AG04450 (cell line): ENCODE measurements at regions not wholly inside any gene's neighbourhood (a gene's known extent, or its start where the extent isn't known, plus 50 kb on each side); places are given as distances from the start of the nearest gene placed in this dataset.

Source experiments
- CTCF ChIA-PET: fragments of 300-600, 350-600 bp; formaldehyde crosslinking; extraction: SDS; loops from one replicate; lab custom pipeline; 2022; ENCODE audit warnings: antibody characterized with exemption, inconsistent platforms; lab: Charles Lee
- POLR2A ChIA-PET: fragments of 350-600 bp; formaldehyde crosslinking; extraction: SDS; loops from one replicate; lab custom pipeline; 2021; ENCODE audit warnings: antibody characterized with exemption, inconsistent platforms; lab: Yijun Ruan, JAX
- DNase-seq: peaks from one replicate; pipeline ENCODE4 v3.0.0-alpha.2; 2011; ENCODE audit warnings: low read depth, low spot score
- H3K27ac ChIP-seq: one replicate; pipeline ENCODE4 v1.5.1; 2012; ENCODE audit warnings: low read depth, low read length, control low read depth
- H3K27me3 ChIP-seq: one replicate; pipeline ENCODE4 v1.6.0; 2012; ENCODE audit warnings: low read length; ENCODE audit not compliant: control insufficient read depth, insufficient read depth
- H3K4me3 ChIP-seq: 2 replicates; pipeline ENCODE4 v1.5.1; 2011; ENCODE audit warnings: mild to moderate bottlenecking, low read depth, low read length, control low read depth
- H3K9me3 ChIP-seq: 2 replicates; pipeline ENCODE4 v1.5.1; 2012; ENCODE audit warnings: low read length; ENCODE audit not compliant: control insufficient read depth, insufficient read depth
- TF ChIP-seq, protein P1 (sequence below): IDR thresholded peaks from 2 replicates; pipeline ENCODE4 v1.5.1; 2011; ENCODE audit warnings: low read depth, low read length, control low read depth, inconsistent platforms

DNA sequence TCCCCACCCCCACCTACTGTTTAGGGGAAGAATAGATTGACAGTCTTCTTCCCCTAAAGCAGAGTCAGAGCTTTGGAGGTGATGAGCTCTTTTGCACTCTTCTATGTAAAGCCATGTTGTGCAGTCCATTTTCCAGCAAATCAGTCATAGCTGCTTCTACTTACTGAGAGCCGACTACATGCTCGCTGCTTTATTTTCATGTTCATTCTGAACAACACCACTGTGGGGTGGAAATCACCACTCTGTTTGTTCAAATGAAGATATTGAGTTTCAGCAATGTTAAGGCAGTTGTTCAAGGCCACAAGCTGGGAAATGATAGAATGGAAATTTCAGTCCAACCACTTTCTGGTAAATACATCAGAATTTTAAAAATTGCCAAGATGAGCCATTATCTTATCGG is 88.3 kb downstream of the INSIG2 start:
- H3K4me3 ChIP-seq = no peak overlapping the region
- DNase-seq = no peak
- ChIA-PET POLR2A (no interaction called here), CTCF (interaction anchor here (1.0 kb wide), 1 partner anchor 45 kb away, joined by 3 read pairs; no protein-coding TSS in a partner anchor)
- H3K9me3 ChIP-seq = no peaks in the 10 kb centered on the region
- TF ChIP-seq, protein P1, sequence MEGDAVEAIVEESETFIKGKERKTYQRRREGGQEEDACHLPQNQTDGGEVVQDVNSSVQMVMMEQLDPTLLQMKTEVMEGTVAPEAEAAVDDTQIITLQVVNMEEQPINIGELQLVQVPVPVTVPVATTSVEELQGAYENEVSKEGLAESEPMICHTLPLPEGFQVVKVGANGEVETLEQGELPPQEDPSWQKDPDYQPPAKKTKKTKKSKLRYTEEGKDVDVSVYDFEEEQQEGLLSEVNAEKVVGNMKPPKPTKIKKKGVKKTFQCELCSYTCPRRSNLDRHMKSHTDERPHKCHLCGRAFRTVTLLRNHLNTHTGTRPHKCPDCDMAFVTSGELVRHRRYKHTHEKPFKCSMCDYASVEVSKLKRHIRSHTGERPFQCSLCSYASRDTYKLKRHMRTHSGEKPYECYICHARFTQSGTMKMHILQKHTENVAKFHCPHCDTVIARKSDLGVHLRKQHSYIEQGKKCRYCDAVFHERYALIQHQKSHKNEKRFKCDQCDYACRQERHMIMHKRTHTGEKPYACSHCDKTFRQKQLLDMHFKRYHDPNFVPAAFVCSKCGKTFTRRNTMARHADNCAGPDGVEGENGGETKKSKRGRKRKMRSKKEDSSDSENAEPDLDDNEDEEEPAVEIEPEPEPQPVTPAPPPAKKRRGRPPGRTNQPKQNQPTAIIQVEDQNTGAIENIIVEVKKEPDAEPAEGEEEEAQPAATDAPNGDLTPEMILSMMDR = no peak
- peaks cover 4% of the 10 kb centered on the region for H3K27me3 ChIP-seq
- no peak overlapping the region for H3K27ac ChIP-seq

DNA sequence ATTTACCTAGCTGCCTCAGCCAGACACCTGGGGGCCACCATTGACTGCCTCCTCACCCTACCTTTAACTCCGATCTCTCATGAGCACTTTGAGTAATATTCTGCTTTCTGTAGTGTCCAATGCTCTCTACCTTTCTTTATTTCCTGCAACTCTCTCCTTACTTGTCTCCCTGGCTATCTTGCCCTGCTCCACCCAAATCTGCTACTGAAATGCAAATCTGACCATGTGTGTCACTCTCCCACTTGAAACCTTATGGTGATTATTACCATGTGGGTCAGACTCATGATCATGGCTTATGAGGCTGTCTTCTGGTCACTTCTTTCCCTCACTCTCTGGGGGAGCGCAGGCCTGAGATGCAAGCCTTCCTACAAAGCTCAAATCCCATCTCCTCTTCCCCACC is 83.3 kb downstream of the INSIG2 start:
- POLR2A ChIA-PET = no interaction called here

DNA sequence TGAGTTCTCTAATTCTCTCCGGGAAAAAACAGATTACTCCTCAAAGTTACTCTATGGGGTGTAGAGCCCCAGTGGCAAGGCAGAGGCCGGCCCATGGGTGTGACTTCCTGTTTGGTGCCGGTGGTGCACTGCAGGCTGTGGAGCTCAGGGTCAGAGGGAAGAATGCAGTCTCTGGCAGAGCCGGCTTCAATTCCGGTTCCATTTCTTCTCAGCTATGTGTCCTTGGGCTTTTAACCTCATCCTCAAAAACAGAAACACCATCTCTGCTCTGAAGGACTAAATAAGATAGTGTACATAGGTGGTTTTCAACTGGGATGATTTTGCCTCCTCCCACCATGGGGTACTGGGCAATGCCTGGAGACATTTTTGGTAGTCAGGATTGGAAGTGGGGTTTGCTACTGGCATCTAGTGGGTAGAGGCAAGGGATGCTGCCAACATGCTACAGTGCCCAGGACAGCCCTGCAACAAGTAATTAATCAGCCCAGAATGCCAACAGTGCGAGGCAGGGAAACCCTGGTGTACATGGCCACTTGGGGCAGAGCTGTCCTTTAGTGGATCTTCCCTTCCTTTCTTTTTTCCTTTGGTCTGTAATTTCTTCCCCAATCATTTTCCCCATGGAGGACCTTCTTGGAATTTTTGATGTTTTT is 81.2 kb downstream of the INSIG2 start:
- ChIA-PET POLR2A (no interaction called here), CTCF (no interaction called here)
- Histone ChIP-seq H3K27ac (no peak overlapping the region), H3K27me3 (no peaks in the 10 kb centered on the region), H3K4me3 (no peak overlapping the region), H3K9me3 (no peaks in the 10 kb centered on the region)
- DNase-seq = no peak
- TF ChIP-seq, protein P1 = no peak

More for the DNA sequence above, 83.3 kb downstream of the INSIG2 start:
- TF ChIP-seq, protein P1 = no peak
- H3K4me3 ChIP-seq = no peak overlapping the region
- CTCF ChIA-PET = no interaction called here
- H3K9me3 ChIP-seq = no peaks in the 10 kb centered on the region
- no peaks in the 10 kb centered on the region for H3K27me3 ChIP-seq
- H3K27ac ChIP-seq = no peak overlapping the region
- no peak for DNase-seq

DNA sequence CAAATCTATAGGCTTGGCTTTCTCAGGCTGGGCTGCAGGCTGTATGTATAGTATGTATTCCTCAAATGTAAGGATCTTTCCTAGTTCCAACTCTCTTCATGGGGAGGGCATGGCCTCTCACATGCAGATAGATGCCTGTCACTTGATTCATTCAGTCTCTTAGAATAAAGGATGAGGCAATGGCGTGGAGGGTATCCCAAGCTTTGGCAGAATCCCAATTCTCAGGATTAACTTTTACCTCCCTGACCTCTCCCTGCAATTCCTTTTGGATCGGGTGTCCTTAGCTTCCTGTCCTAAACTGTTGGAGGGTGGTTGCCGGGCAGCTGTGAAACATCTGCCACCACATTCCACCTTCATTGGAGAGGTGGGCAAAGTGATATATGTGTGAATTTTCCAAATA is 80.3 kb downstream of the INSIG2 start:
- CTCF ChIA-PET = no interaction called here
- POLR2A ChIA-PET = no interaction called here
- DNase-seq = no peak
- Histone ChIP-seq H3K27me3 (no peaks in the 10 kb centered on the region), H3K4me3 (no peak overlapping the region), H3K27ac (no peak overlapping the region), H3K9me3 (no peaks in the 10 kb centered on the region)
- TF ChIP-seq, protein P1 = no peak

DNA sequence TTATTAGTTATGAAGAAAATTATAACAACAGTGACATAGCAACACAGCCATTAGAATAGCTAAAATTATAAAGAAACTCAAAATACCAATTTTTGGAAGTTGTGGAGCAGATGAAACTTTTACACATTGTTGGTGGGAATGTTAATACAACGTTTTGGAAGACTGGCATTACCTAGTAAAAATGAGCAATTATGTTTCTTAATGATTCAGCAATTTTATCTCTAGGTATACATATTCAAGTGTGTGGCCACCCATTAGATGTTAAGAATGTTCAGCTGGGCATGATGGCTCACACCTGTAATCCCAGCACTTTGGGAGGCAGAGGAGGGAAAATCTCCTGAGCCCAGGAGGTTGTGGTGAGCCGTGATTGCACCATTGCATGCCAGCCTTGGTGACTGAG is 78.8 kb downstream of the INSIG2 start:
- Histone ChIP-seq H3K27me3 (no peaks in the 10 kb centered on the region), H3K27ac (no peak overlapping the region), H3K9me3 (no peaks in the 10 kb centered on the region), H3K4me3 (no peak overlapping the region)
- no peak for DNase-seq
- TF ChIP-seq, protein P1 = no peak
- CTCF ChIA-PET = interaction anchor here (0.6 to 1.0 kb wide), 2 partner anchors 163 to 867 kb away, joined by 3 read pairs; no protein-coding TSS in a partner anchor
- POLR2A ChIA-PET = no interaction called here
